ENCODE measurements at regions not wholly inside any gene's neighbourhood (a gene's known extent, or its start where the extent isn't known, plus 50 kb on each side); places are given as distances from the start of the nearest gene placed in this dataset.

DNA sequence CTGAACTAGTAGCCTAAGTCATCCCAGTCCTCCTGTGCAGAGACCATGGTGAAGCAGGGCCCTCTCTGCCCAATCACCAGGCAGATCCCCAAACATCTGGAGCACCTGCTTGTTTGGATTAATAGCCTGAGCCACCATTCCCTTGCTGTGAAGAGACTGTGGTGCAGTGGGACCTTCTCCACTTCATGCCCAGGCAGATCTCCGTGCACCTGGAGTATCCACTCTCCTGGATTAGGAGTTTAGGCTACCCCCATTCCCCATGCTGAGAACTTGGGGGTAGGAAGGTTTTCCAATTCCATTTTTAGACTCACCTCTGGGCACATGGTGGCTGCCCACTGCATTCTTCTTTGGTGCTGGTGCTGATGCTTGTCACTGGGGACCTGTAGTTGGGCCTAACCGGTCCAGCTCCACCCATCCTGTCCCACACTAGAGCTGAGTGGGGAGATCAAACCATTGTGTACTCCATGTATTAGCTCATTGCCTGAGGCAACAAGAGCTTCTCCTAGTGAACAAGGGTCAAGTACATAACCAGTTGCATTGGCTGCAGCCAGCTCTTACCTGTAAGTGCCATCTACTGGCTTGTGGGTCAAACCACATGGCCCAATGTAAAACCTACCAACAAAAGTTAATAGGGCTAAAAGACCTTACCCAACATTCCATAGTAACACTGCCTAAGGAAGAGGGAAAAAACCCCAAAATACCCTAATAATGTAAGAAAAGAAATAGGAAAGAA, 382.5 kb upstream of the CBLB start:
- TF ChIP-seq, protein P1, sequence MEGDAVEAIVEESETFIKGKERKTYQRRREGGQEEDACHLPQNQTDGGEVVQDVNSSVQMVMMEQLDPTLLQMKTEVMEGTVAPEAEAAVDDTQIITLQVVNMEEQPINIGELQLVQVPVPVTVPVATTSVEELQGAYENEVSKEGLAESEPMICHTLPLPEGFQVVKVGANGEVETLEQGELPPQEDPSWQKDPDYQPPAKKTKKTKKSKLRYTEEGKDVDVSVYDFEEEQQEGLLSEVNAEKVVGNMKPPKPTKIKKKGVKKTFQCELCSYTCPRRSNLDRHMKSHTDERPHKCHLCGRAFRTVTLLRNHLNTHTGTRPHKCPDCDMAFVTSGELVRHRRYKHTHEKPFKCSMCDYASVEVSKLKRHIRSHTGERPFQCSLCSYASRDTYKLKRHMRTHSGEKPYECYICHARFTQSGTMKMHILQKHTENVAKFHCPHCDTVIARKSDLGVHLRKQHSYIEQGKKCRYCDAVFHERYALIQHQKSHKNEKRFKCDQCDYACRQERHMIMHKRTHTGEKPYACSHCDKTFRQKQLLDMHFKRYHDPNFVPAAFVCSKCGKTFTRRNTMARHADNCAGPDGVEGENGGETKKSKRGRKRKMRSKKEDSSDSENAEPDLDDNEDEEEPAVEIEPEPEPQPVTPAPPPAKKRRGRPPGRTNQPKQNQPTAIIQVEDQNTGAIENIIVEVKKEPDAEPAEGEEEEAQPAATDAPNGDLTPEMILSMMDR (IDR thresholded peaks at IDR 0.05): no peak
- no peak for TF ChIP-seq POLR2A (IDR thresholded peaks at IDR 0.05)
